DMS 273 treated with DMSO at 0.1 percent for 48 hours (cell line): ENCODE measurements at regions not wholly inside any gene's neighbourhood (a gene's known extent, or its start where the extent isn't known, plus 50 kb on each side); places are given as distances from the start of the nearest gene placed in this dataset.

ENCODE experiments used
- DNase-seq: peaks from one replicate; lab custom pipeline; 2025; lab: John Stamatoyannopoulos, UW

DNA sequence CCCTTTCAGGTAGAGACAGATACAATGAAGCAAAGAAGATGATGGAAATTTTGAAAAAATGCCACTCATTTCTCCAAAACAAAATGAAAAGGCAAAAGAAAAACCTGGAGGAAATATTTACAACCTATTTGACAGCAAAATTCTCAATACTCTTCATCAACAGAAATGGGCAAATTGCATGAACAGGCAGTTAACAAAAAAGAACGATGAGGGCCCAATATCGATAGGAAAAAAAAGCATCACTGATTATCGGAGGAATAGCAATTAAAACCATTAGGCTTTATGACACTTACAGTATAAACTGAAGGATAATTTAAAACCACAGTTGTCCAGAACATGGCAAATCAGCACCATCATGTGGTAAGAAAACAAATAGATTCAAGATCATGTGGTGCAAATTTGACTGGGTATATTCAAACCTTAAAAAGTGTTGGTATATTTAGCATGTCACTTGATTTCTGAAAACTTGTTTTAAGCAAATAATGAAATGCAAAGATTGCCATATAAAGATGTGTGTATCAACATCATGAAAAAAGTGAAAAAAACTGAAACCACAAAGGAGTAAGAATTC is 222.9 kb downstream of the BRD1 start:
- no peak for DNase-seq

DNA sequence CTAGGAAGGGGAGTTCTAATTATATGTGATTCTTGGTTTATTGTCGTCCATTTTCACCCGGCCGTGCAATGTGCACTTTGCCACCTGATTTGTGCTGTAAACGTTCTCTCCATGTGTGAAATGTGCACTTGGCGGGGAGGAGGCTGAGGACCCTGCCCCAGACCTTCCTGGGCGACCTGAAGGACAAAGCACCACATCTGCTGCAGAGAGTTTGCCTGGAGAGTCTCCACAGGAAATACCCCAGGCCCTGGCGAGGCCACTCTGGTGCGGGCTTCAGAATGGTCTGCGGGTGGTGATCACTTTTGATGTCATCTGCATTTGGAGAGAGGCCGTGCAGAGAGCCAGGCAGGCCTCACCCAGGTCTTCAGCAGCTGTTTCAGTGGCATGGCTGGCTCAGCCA is 224.7 kb downstream of the BRD1 start:
- DNase-seq: no peak

DNA sequence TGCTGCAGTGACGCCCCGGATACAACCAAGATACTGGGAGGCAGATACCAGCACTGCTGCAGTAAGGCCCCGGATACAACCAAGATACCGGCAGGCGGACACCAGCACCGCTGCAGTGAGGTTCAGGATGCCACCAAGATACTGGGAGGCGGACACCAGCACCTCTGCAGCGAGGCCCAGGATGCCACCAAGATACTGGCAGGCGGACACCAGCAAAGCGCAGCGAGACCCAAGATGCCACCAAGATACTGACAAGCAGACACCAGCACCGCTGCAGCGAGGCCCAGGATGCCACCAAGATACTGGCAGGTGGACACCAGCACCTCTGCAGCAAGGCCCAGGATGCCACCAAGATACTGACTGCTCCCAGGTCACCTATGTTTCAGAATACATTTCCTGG is 225.2 kb downstream of the BRD1 start:
- DNase-seq: no peak

DNA sequence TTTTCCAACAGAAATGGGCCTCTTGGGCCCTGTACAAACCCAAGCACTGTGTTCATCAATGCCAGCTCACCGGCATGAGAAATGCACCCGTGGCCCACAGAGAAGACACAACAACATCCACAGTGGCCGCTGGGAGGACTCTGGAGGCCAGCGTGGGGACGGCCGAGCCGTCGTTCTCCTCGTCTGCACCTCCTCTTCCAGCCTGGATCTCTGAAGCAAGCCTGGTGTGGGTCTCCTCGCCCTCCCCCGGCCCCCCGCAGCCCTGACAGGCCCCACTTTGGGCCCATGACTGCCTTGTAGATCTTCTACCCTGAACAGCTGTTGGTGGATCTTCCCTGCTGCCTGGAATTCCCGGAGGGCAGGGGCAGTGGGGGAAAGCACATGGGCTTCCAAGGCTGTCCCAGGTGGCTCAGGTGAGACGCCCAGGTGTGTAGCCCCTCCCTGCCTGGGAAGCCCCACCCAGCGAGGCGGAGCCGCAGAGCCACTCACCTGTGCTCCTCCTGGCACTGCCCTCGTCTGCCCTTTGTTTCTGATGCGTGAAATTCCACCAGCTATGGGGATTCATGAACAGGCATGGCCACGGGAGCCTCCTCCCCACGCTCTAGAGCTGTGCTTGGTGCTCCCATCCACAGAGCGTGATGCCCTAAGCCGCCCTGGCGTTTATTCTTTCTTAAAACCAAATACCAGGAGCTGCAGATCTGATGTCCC is 225.9 kb downstream of the BRD1 start:
- no peak for DNase-seq

DNA sequence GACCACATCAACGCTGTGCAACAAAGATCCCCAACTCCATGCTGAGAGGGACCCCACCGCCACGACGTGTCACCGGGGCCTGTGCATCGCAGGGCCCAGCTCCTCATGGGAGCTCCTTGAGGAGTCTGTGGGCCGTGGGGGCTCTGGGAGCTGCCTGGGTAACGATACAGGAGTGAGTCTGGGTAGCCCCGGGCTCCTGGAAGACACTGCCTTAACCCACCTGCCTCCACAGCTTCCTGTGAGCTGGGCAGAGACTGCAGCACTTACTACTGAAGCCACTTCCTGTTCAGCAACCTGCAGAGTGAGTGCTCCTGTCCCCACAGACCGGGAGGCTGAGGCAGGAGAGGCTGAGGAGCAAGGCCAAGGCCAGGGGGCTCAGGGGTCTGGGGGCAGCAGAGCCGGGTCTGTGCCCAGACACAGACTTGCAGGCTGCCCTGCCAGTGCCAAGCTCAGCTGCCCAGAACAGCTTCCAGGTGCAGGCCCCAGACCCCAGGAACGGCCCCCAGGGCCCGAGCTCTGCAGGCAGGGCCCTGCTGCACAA is 226.7 kb downstream of the BRD1 start:
- DNase-seq: no peak

DNA sequence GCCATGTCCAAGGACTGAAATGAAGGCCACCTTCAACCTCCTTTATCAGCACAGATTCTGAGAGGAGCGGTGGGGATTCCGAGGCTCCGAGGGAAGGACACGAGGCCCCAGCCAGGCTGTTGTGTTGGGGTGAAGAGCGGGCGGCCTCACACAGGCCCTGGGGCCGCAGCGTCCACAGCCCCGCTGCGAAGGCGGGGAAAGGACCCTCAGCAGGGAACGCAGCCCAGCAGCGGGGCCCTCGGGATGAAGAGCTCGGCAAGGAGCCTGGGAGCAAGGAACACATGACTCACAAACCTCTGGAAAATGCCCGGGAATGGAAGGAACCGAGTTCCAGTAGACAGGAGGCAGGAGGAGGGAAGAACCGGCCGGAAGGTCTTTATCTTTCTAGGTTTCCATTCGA is 227.2 kb downstream of the BRD1 start:
- DNase-seq: no peak

DNA sequence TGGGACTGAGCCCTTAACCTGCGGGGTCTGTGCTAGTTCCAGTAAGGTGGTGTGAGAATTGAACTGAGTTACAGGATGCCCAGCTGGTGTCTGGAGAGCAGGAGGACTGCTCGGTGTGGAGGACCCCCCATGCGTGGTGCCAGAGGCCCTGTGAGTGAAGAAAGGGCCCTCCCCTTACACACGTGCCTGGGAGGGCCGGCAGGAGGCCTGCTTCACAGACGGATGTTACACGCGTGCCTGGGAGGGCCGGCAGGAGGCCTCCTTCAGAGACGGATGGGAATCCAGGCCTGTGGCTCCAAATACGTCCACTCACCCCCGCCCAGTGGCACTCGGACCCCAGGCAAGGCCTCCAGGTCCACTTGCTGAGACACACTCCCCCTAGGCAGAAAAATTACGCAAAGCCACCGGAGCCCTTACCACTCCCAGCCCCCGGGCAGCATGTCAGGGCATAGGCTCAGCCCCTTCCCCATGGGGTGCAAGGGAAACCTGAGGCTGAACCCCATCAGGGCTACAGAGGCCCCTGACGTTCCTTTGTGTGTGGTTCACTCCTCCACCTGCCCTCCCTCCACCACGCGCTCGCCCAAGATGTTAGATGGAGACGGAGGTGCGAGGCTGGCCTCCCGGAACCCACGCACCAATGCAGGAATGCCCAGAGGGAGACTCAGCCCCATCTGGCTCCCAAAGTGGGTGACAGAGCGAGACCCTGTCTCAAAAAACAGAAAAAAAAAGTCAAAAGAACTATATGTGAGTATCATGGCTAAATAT is 227.8 kb downstream of the BRD1 start:
- DNase-seq: no peak

DNA sequence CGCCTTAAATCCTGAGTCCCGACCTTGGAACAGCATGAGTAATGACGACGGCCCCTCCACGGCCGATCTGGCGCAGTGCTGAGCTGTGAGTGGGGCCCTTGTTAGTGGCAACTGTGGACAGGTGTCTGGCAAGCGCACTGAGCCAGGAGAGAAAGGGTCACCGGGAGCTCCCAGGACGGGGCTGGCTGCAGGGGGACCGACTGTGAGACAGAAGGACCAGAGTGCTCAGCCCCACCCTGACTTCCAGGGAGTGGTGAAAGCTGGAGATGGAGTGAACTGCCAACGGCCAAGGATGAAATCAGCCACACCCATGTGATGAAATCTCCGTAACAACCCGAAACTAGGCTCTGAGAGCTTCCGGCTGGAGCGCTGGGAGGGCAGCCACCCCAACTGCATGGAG is 228.6 kb downstream of the BRD1 start:
- DNase-seq: no peak

DNA sequence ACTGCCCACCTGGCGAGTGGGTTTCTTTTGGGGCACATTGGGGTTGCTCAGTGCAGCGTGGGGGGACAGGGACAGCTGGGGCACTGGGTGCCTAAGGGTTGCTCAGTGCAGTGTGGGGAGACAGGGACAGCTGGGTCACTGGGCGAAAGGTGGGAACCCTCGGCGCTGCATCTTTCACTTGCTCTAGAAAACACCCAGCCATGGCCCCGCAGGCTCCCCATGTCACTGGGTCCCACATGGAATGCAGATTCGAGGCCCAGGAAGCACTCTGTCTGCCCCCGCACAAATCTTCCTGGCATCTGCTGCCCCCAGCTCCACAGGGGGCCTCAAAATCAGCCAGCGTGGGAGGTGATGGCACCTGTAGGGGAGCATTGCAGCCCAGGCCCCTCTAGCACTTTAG is 229.3 kb downstream of the BRD1 start:
- no peak for DNase-seq

DNA sequence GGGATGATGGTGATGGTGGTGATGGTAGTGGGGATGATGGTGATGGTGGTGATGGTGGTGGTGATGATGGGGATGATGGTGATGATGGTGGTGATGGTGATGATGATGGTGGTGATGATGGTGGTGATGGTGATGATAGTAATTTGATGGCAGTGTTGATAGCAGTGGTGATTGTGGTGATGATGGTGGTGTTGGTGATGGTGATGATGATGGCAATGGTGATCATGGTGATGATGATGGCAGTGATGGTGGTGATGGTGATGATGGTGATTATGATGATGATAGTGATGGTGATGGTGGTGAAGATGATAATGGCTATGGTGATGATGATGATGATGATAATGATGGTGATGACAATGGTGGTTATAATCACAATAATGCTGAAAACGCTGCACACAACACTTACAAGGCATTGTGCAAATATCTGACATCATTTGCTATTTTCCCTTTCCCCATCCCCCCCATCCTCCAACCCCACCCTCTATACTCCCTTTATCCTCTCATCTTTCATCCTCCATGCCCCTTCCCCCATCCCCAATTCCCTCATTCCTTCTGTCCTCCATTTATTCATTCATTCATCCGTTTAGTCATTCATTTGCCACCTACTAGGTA is 230.1 kb downstream of the BRD1 start:
- DNase-seq: no peak

DNA sequence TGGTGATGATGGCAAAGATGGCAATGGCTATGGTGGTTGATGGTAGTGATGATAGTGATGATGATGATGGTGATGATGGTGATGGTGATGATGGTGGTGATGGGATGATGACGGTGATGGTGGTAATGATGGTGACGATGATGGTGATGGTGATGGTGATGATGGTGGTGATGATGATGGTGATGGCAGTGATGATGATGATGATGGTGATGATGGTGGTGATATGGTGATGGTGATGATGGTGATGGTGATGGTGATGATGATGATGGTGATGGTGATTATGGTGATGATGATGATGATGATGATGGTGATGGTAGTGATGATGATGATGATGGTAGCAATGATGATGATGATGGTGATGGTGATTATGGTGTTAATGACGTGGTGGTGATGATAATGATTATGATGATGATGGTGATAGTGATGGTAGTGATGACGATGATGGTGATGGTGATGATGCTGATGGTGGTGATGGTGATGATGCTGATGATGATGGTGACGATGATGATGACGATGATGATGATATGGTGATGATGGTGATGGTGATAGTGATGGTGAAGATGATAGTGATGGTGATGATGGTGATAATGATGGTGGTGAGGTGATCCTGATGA is 232.1 kb downstream of the BRD1 start:
- no peak for DNase-seq

DNA sequence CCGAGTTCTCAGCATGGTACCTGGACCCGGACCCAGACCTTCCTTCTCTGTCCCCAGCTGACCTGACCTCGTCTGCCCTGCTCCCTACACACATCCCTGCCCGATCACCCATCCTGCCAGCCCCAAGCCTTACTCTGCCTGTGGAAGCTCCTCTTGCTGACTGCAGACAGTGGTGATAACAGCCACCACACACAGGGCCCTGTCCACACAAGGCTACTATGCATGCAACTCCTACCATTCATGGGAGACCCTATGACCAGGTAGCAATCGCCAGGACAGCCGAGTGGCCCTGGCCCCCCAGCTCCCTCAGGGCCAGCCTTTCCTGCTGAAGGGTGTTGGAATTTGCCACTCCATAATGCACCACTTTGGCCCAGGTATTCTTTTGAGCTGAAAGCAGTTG is 233.6 kb downstream of the BRD1 start:
- no peak for DNase-seq

DNA sequence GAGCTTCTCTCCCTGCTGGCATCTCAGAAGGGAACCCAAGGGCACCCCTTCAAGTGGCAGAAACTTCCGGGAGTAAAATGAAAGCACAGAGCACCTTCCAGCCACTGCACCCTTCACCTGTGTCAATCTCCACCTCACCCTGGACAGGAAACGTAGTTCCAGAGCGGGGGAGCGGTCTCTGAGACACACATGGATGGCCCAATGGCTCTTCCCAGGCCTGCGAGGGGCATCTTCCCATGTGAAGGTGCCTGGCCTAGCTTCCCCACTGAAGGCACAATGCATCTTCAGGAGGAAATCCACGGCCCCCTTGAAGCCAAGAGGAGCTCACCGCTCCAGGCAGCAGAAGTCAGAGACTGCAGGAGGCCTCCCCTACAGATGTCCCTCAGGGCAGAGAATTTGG is 234.2 kb downstream of the BRD1 start:
- no peak for DNase-seq

DNA sequence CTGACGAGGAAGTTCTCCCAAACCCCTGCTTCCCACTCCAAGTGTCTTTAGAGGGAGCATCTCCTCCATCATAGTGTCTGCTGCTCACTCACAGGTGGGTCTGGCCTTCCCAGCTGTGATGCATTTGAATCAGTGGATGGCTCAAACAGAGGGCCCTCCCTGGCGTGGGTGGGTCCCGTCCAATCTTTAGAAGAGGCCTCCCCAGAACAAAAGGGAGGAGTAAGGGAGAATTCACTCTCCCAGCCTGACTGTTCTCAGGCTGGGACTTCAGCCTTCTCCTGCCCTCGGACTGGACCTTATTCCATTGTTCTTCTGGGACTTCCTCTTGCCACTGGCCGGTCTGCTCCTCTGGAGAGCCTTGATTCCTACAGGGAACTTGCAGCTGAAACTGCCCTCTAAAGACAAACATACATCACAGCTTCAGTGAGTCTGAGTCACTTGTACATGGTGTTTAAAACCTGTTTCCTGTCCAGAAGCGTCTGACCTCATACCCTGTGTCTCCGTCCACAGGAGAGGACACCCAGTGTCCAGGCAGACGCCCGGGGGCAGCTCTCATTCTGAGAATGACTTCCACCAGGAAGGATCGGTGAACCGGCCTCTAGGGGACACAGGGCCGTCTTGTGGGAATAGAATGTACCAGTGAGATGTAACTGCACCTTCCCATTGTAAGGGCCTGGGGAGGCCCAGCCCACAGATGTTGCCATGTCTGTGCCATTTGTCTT is 234.7 kb downstream of the BRD1 start:
- no peak for DNase-seq

DNA sequence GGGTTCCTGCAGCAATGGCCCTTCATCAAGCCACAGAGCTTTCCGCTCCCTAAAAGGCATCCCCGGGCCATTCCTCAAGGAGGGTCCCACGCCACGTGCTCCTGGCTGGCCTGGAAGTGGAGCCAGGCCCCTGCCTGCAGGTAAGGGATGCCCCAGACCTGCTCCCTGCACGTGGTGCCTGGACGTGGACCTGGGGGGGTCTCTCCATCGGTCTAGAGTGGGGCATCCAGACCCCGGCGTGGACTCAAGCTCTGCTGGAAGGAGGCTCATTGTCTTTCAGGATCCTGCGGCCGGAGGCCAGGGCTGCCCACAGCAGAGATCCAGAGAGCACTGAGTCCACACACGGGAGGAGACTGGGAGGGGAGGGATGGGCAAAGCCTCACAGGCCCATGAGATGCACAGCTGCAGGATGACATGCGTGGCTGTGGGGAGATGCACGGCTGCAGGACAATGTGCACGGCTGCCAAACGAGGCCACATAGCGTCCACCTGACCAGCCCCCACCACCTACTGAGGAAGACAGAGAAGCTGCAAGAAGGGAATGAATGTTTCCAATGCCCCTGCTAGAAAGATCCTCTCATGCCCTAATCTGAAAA is 236.7 kb downstream of the BRD1 start:
- DNase-seq: no peak

DNA sequence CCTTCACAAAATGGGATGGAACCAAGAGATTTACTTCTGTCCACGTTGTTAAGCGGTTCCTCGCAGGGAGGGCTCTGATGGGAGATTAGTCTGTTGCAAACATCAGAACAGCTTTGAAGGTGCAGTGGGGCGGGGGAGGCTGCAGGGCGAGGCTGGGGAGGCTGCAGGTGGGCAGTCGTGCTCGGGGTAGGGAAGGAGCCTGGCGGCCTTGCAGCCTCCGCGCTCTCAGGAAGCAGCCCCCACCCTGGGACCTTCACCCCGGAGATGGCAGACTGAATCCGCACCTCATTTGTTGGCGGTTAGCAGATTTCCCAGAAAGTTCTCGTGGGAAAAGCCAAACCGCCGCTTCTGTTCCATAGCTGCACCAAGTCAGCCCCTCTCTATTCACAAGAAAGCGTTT is 237.3 kb downstream of the BRD1 start:
- no peak for DNase-seq

DNA sequence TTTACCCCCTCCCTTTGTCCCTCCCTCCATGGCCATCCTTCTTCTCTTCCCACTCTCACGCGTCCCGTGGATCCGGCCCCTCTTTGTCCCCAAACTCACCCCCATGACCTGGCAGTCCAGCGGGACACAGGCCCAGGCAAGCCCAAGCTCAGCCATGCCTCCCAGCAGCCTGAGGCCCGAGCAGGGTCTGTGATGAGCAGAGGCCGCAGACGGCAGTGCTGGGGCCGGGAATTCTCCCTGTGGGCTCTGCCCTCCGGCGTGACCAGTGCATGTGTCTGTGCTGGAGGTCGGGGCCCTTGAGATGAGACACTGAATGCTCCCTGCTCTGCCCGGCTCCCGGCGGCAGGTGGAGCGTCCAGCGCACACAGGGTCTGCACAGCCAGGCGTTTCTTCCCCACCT is 237.9 kb downstream of the BRD1 start:
- no peak for DNase-seq

DNA sequence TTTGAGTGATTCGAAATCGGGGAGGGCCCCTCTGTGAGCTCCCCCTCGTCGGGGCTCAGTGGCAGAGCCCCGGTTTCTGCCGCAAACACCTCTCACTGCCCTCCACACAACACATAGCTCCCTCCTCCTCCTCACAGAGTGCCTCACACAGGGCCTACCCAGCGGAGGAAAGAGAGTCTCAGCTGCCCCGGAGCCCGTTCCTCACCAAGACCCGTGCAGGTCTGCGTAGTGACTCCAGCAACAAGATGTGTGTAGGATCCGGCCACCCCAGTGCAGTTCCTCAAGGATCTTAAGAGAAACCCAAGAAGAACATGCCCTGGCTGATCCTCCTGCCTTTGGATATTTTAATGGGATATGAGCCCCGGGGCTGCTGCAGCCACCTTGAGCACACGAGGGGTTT is 238.4 kb downstream of the BRD1 start:
- no peak for DNase-seq

DNA sequence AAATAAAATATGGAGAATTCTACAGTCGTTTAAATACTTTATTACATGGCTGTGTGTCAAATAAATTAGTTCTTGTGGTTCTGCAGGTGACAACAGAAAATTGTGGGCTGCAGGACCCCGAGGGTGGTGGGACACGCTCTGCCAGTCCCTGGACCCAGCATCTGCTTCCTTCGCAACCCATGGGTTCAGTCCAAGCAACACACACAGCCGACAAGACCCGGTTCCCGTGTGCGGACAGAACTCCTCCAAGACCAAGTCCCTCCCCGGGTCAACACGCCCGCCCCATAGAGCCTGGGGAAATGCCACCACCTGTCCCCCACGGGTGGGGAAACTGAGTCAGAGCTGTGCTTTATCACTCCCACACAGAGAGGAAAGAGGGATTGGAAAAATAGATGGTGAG is 238.9 kb downstream of the BRD1 start:
- no peak for DNase-seq

DNA sequence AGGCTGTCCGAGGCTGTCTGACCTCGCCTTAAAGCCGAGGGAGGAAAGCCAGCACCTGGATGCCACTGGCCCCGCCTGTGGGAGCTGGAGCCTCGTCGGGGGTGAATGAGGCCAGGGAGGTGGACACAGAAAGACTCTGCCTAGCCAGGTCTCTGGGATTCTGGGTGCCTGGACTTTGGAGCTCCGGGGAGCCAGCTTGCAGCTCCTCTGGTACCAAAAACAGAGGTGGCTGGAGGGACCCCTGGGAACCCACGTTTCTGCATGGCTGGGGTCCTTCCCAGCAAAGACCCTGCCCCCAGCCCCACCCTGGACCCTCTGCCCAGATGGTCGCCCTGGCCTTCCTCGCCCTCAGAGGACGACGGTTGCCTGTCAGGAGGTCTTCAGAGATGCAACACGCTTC is 239.7 kb downstream of the BRD1 start:
- DNase-seq: no peak

DNA sequence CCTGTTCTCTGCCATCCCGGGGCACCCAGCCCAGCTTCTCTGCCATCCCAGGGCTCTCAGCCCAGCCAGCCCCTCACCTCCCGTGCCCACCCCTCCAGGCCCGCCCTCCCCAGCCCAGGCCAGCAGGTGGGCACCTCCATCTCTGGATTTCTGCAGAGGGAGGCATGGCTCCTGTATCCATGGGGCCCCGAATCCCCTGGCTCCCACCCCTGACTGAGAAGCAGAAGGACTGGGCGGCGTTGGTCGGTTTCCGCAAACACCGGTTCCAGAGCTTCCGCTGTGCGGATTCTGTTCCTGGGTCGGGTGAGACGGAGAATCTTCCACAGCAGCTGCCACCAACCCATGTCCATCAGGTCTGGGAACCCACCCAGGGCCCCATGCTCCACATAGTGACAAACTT is 240.3 kb downstream of the BRD1 start:
- no peak for DNase-seq
